ENCODE measurements at regions not wholly inside any gene's neighbourhood (a gene's known extent, or its start where the extent isn't known, plus 50 kb on each side); places are given as distances from the start of the nearest gene placed in this dataset.

DNA sequence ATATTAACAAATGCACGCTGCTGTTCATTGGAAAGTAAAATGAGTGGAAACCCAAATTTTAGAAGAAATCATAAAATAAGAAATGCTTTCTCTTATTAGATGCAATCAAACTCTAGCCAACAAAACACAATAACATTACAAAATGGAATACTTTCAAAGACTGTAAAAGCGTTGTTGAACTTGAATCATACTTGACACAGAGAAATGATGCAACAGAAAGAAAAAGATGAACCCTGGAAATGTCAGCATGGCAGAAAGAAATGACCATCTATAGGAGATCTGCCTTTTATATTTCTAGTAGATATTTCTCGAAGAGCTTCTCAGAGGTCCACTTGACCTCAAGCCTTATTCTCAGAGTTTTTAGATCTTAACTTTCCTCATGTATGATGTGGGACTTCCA, 170.6 kb upstream of the MEIS1 start:
- TF ChIP-seq, protein P1, sequence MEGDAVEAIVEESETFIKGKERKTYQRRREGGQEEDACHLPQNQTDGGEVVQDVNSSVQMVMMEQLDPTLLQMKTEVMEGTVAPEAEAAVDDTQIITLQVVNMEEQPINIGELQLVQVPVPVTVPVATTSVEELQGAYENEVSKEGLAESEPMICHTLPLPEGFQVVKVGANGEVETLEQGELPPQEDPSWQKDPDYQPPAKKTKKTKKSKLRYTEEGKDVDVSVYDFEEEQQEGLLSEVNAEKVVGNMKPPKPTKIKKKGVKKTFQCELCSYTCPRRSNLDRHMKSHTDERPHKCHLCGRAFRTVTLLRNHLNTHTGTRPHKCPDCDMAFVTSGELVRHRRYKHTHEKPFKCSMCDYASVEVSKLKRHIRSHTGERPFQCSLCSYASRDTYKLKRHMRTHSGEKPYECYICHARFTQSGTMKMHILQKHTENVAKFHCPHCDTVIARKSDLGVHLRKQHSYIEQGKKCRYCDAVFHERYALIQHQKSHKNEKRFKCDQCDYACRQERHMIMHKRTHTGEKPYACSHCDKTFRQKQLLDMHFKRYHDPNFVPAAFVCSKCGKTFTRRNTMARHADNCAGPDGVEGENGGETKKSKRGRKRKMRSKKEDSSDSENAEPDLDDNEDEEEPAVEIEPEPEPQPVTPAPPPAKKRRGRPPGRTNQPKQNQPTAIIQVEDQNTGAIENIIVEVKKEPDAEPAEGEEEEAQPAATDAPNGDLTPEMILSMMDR (conservative IDR thresholded peaks at IDR 0.05; ENCODE audit: low read depth, low read length) = no peak
- TF ChIP-seq EZH2 (IDR thresholded peaks at IDR 0.05; ENCODE audit: borderline replicate concordance, low read depth, low read length, poor library complexity, severe bottlenecking) = no peak
